Left lung (tissue), 4 donors: ENCODE measurements at regions not wholly inside any gene's neighbourhood (a gene's known extent, or its start where the extent isn't known, plus 50 kb on each side); places are given as distances from the start of the nearest gene placed in this dataset.

ENCODE experiments used
- ATAC-seq: fragments of 200-7000 bp; cut with Tn5 transposase; one replicate; pipeline ENCODE4 v1.9.1; 2020; ENCODE audit warnings: moderate library complexity
- DNase-seq, 4 donors: peaks; one replicate each; pipeline ENCODE4 v3.0.0-alpha.2; 2013 to 2020
- H3K27ac ChIP-seq, 2 donors: fragments of 200-600 bp; sonication (generic) in 1 of 2; one replicate each; pipeline versions ENCODE4 v1.5.0 to v1.8.0; 2020 to 2021
- H3K27me3 ChIP-seq, 2 donors: fragments of 200-600 bp; sonication (generic) in 1 of 2; one replicate each; pipeline versions ENCODE4 v1.5.0 to v1.8.0; 2020 to 2021
- H3K36me3 ChIP-seq, 2 donors: fragments of 200-600 bp; sonication (generic) in 1 of 2; one replicate each; pipeline versions ENCODE4 v1.5.0 to v1.8.0; 2020 to 2021
- H3K4me1 ChIP-seq, 2 donors: fragments of 200-600 bp; one replicate each; pipeline ENCODE4 v1.8.0; 2021
- H3K4me3 ChIP-seq, 2 donors: fragments of 200-600 bp; sonication (generic) in 1 of 2; one replicate each; pipeline versions ENCODE4 v1.5.0 to v1.8.0; 2020 to 2021; ENCODE audit warnings: mild to moderate bottlenecking in 1 of 2
- H3K9me3 ChIP-seq, 2 donors: fragments of 200-600 bp; sonication (generic) in 1 of 2; one replicate each; pipeline versions ENCODE4 v1.5.0 to v1.8.0; 2020 to 2021
- intact Hi-C, 2 donors: fragments of 100-400 bp; cut with DNase I; formaldehyde crosslinking; loops; one replicate each; pipeline versions ENCODE4 v1.11.2 to v1.14.2; 2022
- TF ChIP-seq, protein P1 (sequence below), 2 donors: fragments of 200-600 bp; sonication (generic) in 1 of 2; IDR thresholded peaks; one replicate each; pipeline versions ENCODE4 v1.5.0 to v1.8.0; 2021; ENCODE audit warnings: antibody characterized with exemption in 2 of 2
- donor health status: DM: no; HTN: yes; CAD: no.
- donor health status: DM: no; HTN: no; CAD: no.

DNA sequence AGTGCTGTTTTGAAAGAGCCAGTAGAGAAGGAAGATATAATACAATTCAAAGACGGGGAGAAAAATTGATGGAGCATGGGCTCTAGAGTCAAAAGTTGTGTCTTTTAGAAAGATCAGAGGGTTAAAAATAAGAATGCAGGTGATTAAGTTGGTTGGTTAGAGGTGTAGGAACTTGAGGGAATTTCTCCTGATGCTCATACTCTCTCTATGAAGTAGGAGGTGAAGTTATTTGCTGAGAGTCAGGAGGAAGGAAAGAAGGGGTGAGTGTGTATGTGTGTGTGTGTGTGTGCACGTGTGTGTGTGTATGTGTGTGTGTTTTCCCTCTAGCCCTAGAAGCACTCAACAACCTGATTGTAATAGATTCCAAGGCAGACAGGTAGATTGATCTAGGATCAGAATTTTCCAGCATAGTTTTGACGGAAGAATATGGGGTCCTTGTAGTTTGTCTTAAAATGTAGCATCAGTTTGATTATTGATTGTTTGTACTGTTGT, 88.3 kb upstream of the MACF1 start:
- DNase-seq (no peak), ATAC-seq (peak; percentile 32)
- intact Hi-C loops: no loop called here
- peak overlapping the region in 1 of 2 donors; percentile 45 for H3K27ac ChIP-seq
- H3K4me1 ChIP-seq: peaks cover 49 to 71% of the 10 kb centered on the region in 2 donors
- H3K9me3 ChIP-seq: no peaks in the 10 kb centered on the region
- no peak overlapping the region for H3K4me3 ChIP-seq
- no peaks in the 10 kb centered on the region for H3K27me3 ChIP-seq
- TF ChIP-seq, protein P1, sequence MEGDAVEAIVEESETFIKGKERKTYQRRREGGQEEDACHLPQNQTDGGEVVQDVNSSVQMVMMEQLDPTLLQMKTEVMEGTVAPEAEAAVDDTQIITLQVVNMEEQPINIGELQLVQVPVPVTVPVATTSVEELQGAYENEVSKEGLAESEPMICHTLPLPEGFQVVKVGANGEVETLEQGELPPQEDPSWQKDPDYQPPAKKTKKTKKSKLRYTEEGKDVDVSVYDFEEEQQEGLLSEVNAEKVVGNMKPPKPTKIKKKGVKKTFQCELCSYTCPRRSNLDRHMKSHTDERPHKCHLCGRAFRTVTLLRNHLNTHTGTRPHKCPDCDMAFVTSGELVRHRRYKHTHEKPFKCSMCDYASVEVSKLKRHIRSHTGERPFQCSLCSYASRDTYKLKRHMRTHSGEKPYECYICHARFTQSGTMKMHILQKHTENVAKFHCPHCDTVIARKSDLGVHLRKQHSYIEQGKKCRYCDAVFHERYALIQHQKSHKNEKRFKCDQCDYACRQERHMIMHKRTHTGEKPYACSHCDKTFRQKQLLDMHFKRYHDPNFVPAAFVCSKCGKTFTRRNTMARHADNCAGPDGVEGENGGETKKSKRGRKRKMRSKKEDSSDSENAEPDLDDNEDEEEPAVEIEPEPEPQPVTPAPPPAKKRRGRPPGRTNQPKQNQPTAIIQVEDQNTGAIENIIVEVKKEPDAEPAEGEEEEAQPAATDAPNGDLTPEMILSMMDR (IDR thresholded peaks at IDR 0.05): no peak
- H3K36me3 ChIP-seq: peaks cover 0 to 3% of the 10 kb centered on the region in 2 donors

- TF ChIP-seq, protein P1 (IDR thresholded peaks at IDR 0.05): no peak
- no peaks in the 10 kb centered on the region for H3K27me3 ChIP-seq
- H3K27ac ChIP-seq: peak overlapping the region in 1 of 2 donors; percentile 55
- peaks cover 45 to 69% of the 10 kb centered on the region in 2 donors for H3K4me1 ChIP-seq
- no peak for DNase-seq
- intact Hi-C loops: no loop called here
- ATAC-seq: peak; percentile 22
- H3K36me3 ChIP-seq: peaks cover 0 to 3% of the 10 kb centered on the region in 2 donors
- H3K4me3 ChIP-seq: no peak overlapping the region
- H3K9me3 ChIP-seq: no peaks in the 10 kb centered on the region
Observed at GRCh38 chr1:39116860-39117728, 87.4 kb upstream of the MACF1 start.

DNA sequence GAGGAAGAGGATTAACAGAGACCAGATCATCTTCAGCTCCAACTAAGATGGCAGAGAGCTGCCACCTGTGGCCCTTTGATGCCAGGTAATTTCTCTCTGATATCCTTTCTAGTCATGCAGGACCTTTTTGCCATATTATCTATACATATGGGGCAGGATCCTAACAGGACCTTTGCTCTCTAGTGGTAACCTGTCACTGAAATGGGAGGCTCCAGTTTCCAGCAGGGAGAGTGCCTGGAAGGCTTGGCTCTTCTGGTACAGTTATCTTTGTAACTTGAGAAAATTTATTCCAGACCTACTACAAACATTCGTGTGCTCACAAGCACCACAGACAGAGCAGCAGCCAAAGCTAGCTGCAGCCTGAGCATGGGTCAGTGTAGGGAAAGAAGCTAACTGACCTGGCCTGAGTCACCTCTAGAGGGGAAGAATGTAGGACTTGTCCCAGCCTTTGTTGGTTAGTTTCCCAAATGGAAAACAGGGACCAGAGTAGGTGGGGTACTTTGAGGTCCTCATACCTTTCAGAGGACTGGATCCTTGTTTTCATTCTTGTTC, 86.5 kb upstream of the MACF1 start:
- DNase-seq (no peak), ATAC-seq (peak; percentile 37)
- Histone ChIP-seq H3K27ac (peak overlapping the region in 1 of 2 donors; percentile 55), H3K4me1 (peaks cover 36 to 61% of the 10 kb centered on the region in 2 donors), H3K36me3 (peaks cover 0 to 3% of the 10 kb centered on the region in 2 donors), H3K9me3 (no peaks in the 10 kb centered on the region), H3K27me3 (no peaks in the 10 kb centered on the region), H3K4me3 (no peak overlapping the region)
- intact Hi-C loops: no loop called here
- TF ChIP-seq, protein P1 (IDR thresholded peaks at IDR 0.05): no peak

DNA sequence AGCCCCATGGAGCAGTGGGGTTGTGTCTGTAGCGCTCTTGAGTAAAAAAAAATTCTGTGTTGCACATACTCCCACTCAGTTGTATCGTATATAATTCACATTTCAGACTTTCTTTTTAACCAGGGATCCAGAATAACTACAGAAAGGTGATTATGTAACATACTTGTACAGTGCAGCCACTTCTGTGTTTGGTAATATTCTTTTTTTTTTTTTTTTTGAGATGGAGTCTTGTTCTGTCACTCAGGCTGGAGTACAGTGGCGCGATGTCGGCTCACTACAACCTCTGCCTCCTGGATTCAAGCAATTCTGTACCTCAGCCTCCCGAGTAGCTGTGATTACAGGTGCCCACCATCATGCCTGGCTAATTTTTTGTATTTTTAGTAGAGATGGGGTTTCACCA, 82.4 kb upstream of the MACF1 start:
- peak; percentile 56 for ATAC-seq
- H3K27ac ChIP-seq: no peak overlapping the region
- H3K4me1 ChIP-seq: peaks cover 10 to 43% of the 10 kb centered on the region in 2 donors
- no peak for DNase-seq
- intact Hi-C loops: loop anchor here in 1 of 2 donors (10.0 kb wide), 1 partner anchor 133 kb away; no protein-coding TSS in a partner anchor
- no peaks in the 10 kb centered on the region for H3K9me3 ChIP-seq
- peaks cover 0 to 24% of the 10 kb centered on the region in 2 donors for H3K36me3 ChIP-seq
- H3K4me3 ChIP-seq: no peak overlapping the region
- H3K27me3 ChIP-seq: no peaks in the 10 kb centered on the region
- TF ChIP-seq, protein P1 (IDR thresholded peaks at IDR 0.05): no peak

DNA sequence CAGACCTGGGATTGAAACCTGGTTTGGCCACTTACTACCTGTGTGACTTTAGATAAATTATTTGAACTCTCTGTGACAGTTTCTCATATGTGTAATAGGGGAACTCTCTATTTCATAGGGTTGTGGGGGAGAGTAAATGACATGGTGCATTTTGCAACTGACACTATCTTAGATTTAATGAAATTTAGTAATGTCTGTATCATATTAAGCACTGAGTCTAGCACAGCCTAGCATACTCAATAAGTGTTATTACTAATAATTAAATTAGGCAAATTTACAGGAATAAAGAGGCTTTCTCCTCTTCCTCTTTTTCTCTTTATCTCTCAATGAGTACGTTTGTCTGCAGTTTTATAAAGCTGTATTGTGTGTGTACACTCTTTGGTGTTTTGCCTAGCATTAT, 80.2 kb upstream of the MACF1 start:
- DNase-seq (no peak), ATAC-seq (no peak)
- H3K9me3 ChIP-seq: no peaks in the 10 kb centered on the region
- intact Hi-C loops: loop anchor here in 1 of 2 donors (10.0 kb wide), 1 partner anchor 131 kb away; no protein-coding TSS in a partner anchor
- no peaks in the 10 kb centered on the region for H3K27me3 ChIP-seq
- H3K36me3 ChIP-seq: peaks cover 0 to 24% of the 10 kb centered on the region in 2 donors
- TF ChIP-seq, protein P1 (IDR thresholded peaks at IDR 0.05): no peak
- H3K4me3 ChIP-seq: no peak overlapping the region
- peaks cover 8 to 45% of the 10 kb centered on the region in 2 donors for H3K4me1 ChIP-seq
- no peak overlapping the region for H3K27ac ChIP-seq
